ENCODE measurements at regions not wholly inside any gene's neighbourhood (a gene's known extent, or its start where the extent isn't known, plus 50 kb on each side); places are given as distances from the start of the nearest gene placed in this dataset.

- TF ChIP-seq FOXP2 (optimal IDR thresholded peaks at IDR 0.05; ENCODE audit: borderline replicate concordance, extremely low read depth, extremely low read length, insufficient read depth) (no peak), POLR2AphosphoS5 (IDR thresholded peaks at IDR 0.05; ENCODE audit: low read depth, low read length) (no peak), TAF1 (IDR thresholded peaks at IDR 0.05; ENCODE audit: borderline replicate concordance, insufficient read depth, low read length) (no peak), REST (IDR thresholded peaks at IDR 0.05; ENCODE audit: insufficient read depth in 1 of 2, low read depth in 2 of 2, low read length in 2 of 2) (no peak)
Observed at GRCh38 chr5:124104821-124105220, 592.8 kb downstream of the CSNK1G3 start.
